HCT116 (cell line): ENCODE measurements at regions not wholly inside any gene's neighbourhood (a gene's known extent, or its start where the extent isn't known, plus 50 kb on each side); places are given as distances from the start of the nearest gene placed in this dataset.

Experiments used
- ATAC-seq: fragments of 200-7000 bp; cut with Tn5 transposase; 2 replicates; pipeline ENCODE4 v1.9.1; 2020; ENCODE audit warnings: mild to moderate bottlenecking, moderate library complexity
- BruUV-seq: library from RNA; stranded (reverse); fragments of 400-500 nt; replicated peaks from 2 replicates; lab custom pipeline; 2021; lab: Mats Ljungman, UMichigan
- CTCF ChIA-PET: fragments of 300-600 bp; sonication (Branson Sonifier 250); formaldehyde crosslinking; loops from one replicate; lab custom pipeline; 2021; ENCODE audit warnings: antibody characterized with exemption; lab: Charles Lee
- POLR2A ChIA-PET: fragments of 300-600, 350-600 bp; sonication (Branson Sonifier 250); formaldehyde crosslinking; loops from one replicate; lab custom pipeline; 2021; ENCODE audit warnings: antibody characterized with exemption; lab: Charles Lee
- RAD21 ChIA-PET, 2 experiments: fragments of 300-600 bp; sonication (Branson Sonifier 250); formaldehyde crosslinking; loops; one replicate each; lab custom pipeline; 2023; ENCODE audit warnings: low total read pairs in 2 of 2; ENCODE audit not compliant: uncharacterized antibody in 2 of 2, unreplicated experiment in 2 of 2, low non-redundant PET in 1 of 2; lab: Charles Lee
- DNase-seq: peaks from one replicate; pipeline ENCODE4 v3.0.0-alpha.2; 2010; ENCODE audit warnings: low read depth, low spot score
- H2AFZ ChIP-seq: fragments of 200-600 bp; shearing (Covaris generic), sonication (generic); 2 replicates; pipeline ENCODE4 v1.6.1; 2017; ENCODE audit warnings: low read depth, mixed run types, mixed read lengths, antibody characterized with exemption, low read length; ENCODE audit not compliant: poor library complexity, severe bottlenecking
- H3K27ac ChIP-seq: 2 replicates; pipeline ENCODE4 v1.5.1; 2012; ENCODE audit warnings: low read depth, low read length
- H3K27me3 ChIP-seq: fragments of 200-600 bp; sonication (generic); 2 replicates; pipeline ENCODE4 v1.6.1; 2016; ENCODE audit warnings: mixed run types, low read length, mixed read lengths; ENCODE audit not compliant: insufficient read depth
- H3K36me3 ChIP-seq, 2 experiments: fragments of 200-500 bp in 1 of 2; fragments of 200-600 bp in 1 of 2; sonication (Bioruptor generic) in 1 of 2; sonication (generic) in 1 of 2; 2 replicates each; pipeline versions ENCODE4 v1.5.1 to v1.6.1; 2014 to 2016; ENCODE audit warnings: low read length in 2 of 2, inconsistent platforms in 1 of 2, mixed read lengths in 1 of 2, mixed run types in 1 of 2; ENCODE audit not compliant: insufficient read depth in 2 of 2, control insufficient read depth in 1 of 2
- H3K4me1 ChIP-seq, 2 experiments: fragments of 200-600 bp in 1 of 2; sonication (generic) in 1 of 2; 2 replicates each; pipeline versions ENCODE4 v1.5.1 to v1.6.1; 2012 to 2017; ENCODE audit warnings: low read length in 2 of 2, inconsistent platforms in 1 of 2, mild to moderate bottlenecking in 1 of 2, mixed read lengths in 1 of 2, mixed run types in 1 of 2, moderate library complexity in 1 of 2; ENCODE audit not compliant: insufficient read depth in 2 of 2, control insufficient read depth in 1 of 2
- H3K4me2 ChIP-seq: fragments of 200-600 bp; sonication (generic); 2 replicates; pipeline ENCODE4 v1.6.1; 2017; ENCODE audit warnings: mixed run types, low read length, mixed read lengths
- H3K4me3 ChIP-seq, 2 experiments: fragments of 200-600 bp in 1 of 2; sonication (generic) in 1 of 2; replicated peaks in 1 of 2; 2 replicates each; pipeline ENCODE4 v1.5.1; 2011 to 2016; ENCODE audit warnings: low read length in 2 of 2, control low read depth in 1 of 2, low read depth in 1 of 2, mild to moderate bottlenecking in 1 of 2, mixed read lengths in 1 of 2, mixed run types in 1 of 2
- H3K79me2 ChIP-seq: fragments of 200-600 bp; sonication (generic); 2 replicates; pipeline ENCODE4 v1.6.1; 2017; ENCODE audit warnings: mild to moderate bottlenecking, mixed run types, low read length, moderate library complexity, mixed read lengths; ENCODE audit not compliant: insufficient read depth
- H3K9ac ChIP-seq: fragments of 200-600 bp; sonication (generic); 2 replicates; pipeline ENCODE4 v1.6.1; 2016; ENCODE audit warnings: low read length, mixed read lengths
- H3K9me2 ChIP-seq: fragments of 200-600 bp; sonication (generic), shearing (Covaris generic); 2 replicates; pipeline ENCODE4 v1.6.1; 2017; ENCODE audit warnings: mixed run types, mild to moderate bottlenecking, moderate library complexity; ENCODE audit not compliant: insufficient read depth
- H3K9me3 ChIP-seq, 2 experiments: fragments of 200-500 bp in 1 of 2; fragments of 200-600 bp in 1 of 2; sonication (Bioruptor generic) in 1 of 2; sonication (generic) in 1 of 2; 2 replicates each; pipeline ENCODE4 v1.6.1; 2014 to 2017; ENCODE audit warnings: low read length in 2 of 2, mixed read lengths in 2 of 2, inconsistent platforms in 1 of 2, low read depth in 1 of 2, mild to moderate bottlenecking in 1 of 2, mixed run types in 1 of 2, moderate library complexity in 1 of 2; ENCODE audit not compliant: control insufficient read depth in 1 of 2, insufficient read depth in 1 of 2
- H4K20me1 ChIP-seq: fragments of 200-600 bp; sonication (generic), shearing (Covaris generic); 2 replicates; pipeline ENCODE4 v1.6.1; 2017; ENCODE audit warnings: mixed run types, mild to moderate bottlenecking, moderate library complexity; ENCODE audit not compliant: insufficient read depth
- ATF3 ChIP-seq: IDR thresholded peaks from 2 replicates; pipeline ENCODE4 v1.6.1; 2012
- CBX3 ChIP-seq: IDR thresholded peaks from 2 replicates; pipeline ENCODE4 v1.6.1; 2012; ENCODE audit warnings: low read depth
- EGR1 ChIP-seq: IDR thresholded peaks from 2 replicates; pipeline ENCODE4 v1.6.1; 2012; ENCODE audit warnings: low read depth
- ELF1 ChIP-seq: IDR thresholded peaks from 2 replicates; pipeline ENCODE4 v1.6.1; 2012; ENCODE audit warnings: low read depth, borderline replicate concordance
- EZH2 ChIP-seq: fragments of 200-600 bp; sonication (generic); IDR thresholded peaks from 2 replicates; pipeline ENCODE4 v1.6.1; 2017; ENCODE audit warnings: antibody characterized with exemption, mixed run types
- EZH2phosphoT487 ChIP-seq: fragments of 200-600 bp; IDR thresholded peaks from 2 replicates; pipeline ENCODE4 v1.6.1; 2018; ENCODE audit warnings: antibody characterized with exemption, borderline replicate concordance
- POLR2A ChIP-seq: IDR thresholded peaks from 2 replicates; pipeline ENCODE4 v1.7.0; 2011; ENCODE audit warnings: borderline replicate concordance; ENCODE audit not compliant: insufficient read depth, insufficient read length; ENCODE audit errors: extremely low read depth
- POLR2AphosphoS5 ChIP-seq: IDR thresholded peaks from 2 replicates; pipeline ENCODE4 v1.6.1; 2011; ENCODE audit warnings: mild to moderate bottlenecking, low read depth, low read length, moderate library complexity
- RAD21 ChIP-seq: IDR thresholded peaks from 2 replicates; pipeline ENCODE4 v1.6.1; 2012; ENCODE audit warnings: low read depth, mild to moderate bottlenecking
- SIN3A ChIP-seq: IDR thresholded peaks from 2 replicates; pipeline ENCODE4 v1.6.1; 2012; ENCODE audit warnings: low read depth
- SP1 ChIP-seq: IDR thresholded peaks from 2 replicates; pipeline ENCODE4 v1.6.1; 2012; ENCODE audit warnings: low read depth
- TCF7L2 ChIP-seq: IDR thresholded peaks from 2 replicates; pipeline ENCODE4 v1.7.0; 2011; ENCODE audit warnings: borderline replicate concordance, inconsistent platforms; ENCODE audit not compliant: insufficient read depth, insufficient read length; ENCODE audit errors: extremely low read depth
- YY1 ChIP-seq: IDR thresholded peaks from 2 replicates; pipeline ENCODE4 v1.6.1; 2011; ENCODE audit warnings: low read length, low read depth, moderate library complexity, mild to moderate bottlenecking; ENCODE audit not compliant: insufficient replicate concordance; ENCODE audit errors: extremely low read depth
- ZBTB33 ChIP-seq: IDR thresholded peaks from 2 replicates; pipeline ENCODE4 v1.6.1; 2011; ENCODE audit warnings: mild to moderate bottlenecking, low read length, moderate library complexity; ENCODE audit not compliant: insufficient replicate concordance; ENCODE audit errors: extremely low read depth
- intact Hi-C: fragments of 100-400 bp; cut with micrococcal nuclease; formaldehyde crosslinking; loops from 2 replicates; pipeline ENCODE4 v1.10.0; 2022
- TF ChIP-seq, protein P1 (sequence below): IDR thresholded peaks from 2 replicates; pipeline ENCODE4 v1.6.1; 2012

DNA sequence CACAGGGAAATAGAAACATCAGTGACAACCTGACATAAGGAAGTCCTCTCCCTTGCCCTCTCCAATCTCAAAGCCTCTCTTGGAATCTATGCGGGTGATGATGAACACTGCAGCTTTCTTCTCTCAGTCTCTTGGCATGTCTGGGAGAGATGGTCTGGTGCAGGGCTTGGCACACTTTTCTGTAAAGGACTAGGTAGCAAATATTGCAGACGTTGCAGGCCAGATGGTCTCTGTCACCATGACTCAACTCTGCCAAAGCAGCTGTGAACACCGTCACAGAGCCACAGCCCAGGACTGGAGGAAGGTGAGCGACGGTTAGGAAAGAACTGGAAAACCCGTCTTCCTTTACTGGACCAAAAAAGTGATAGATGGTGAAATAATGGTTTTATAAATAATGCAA is 591.0 kb upstream of the TMEM132C start:
- intact Hi-C loops: no loop called here
- H2AFZ ChIP-seq: no peak overlapping the region
- no peaks in the 10 kb centered on the region for H3K9me2 ChIP-seq
- no peak overlapping the region for H3K4me3 ChIP-seq
- BruUV-seq: no TSS peak
- H4K20me1 ChIP-seq: no peaks in the 10 kb centered on the region
- H3K36me3 ChIP-seq: no peaks in the 10 kb centered on the region; a peak in 1 of 4 replicates
- ATAC-seq (no peak), DNase-seq (no peak)
- RAD21 ChIA-PET: no interaction called here
- H3K4me1 ChIP-seq: no peaks in the 10 kb centered on the region
- no peaks in the 10 kb centered on the region for H3K79me2 ChIP-seq
- H3K4me2 ChIP-seq: no peak overlapping the region
- no peak overlapping the region for H3K9ac ChIP-seq
- H3K9me3 ChIP-seq: peaks cover 0 to 8% of the 10 kb centered on the region in 2 experiments; a peak in 1 of 4 replicates
- no peak overlapping the region for H3K27ac ChIP-seq
- POLR2A ChIA-PET: no interaction called here
- TF ChIP-seq SIN3A (no peak), ZBTB33 (no peak), EZH2phosphoT487 (no peak), EGR1 (no peak)
- CTCF ChIA-PET: no interaction called here
- no peaks in the 10 kb centered on the region for H3K27me3 ChIP-seq

DNA sequence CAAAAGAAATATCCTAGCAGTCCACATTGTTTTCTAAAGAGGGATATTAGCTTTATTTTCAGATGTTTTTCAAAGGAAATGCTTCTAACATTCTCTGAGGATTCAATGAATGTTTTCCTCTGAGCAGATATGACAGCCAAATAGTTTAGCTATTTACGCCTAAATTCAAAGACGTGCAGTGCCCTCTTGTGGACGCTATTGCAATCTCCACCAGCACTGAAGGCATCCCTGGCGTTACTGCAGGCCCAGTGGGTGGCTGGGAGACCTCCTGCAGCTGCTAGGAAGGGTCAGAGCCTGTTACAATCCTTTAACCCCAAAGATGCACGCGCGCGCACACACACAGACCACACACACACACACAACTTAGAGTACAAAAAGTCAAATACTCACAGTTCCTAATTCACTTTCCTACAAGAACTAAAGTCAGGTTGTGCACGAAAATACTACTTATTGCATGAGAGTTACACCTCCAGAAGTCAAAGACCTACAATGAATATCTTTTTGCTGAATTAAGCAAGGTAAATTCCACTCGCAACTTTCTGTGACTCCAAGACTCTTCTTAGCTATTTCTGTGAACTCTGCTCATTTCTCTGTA is 589.3 kb upstream of the TMEM132C start:
- no peaks in the 10 kb centered on the region for H3K79me2 ChIP-seq
- H3K9ac ChIP-seq: no peak overlapping the region
- H3K4me1 ChIP-seq: no peaks in the 10 kb centered on the region
- intact Hi-C loops: no loop called here
- H2AFZ ChIP-seq: no peak overlapping the region
- ATAC-seq (0 out of 2 replicates have a peak, but pooled peaks have one; percentile 54), DNase-seq (no peak)
- H3K36me3 ChIP-seq: no peaks in the 10 kb centered on the region; a peak in 1 of 4 replicates
- ChIA-PET RAD21 (interaction anchor here in 1 of 2 experiments (0.7 kb wide), 1 partner anchor 392 kb away, joined by 4 read pairs; no protein-coding TSS in a partner anchor), CTCF (interaction anchor here (0.9 kb wide), 1 partner anchor 893 kb away, joined by 4 read pairs; no protein-coding TSS in a partner anchor), POLR2A (no interaction called here)
- H4K20me1 ChIP-seq: no peaks in the 10 kb centered on the region
- H3K9me2 ChIP-seq: no peaks in the 10 kb centered on the region
- BruUV-seq: no TSS peak
- H3K27me3 ChIP-seq: no peaks in the 10 kb centered on the region
- no peak overlapping the region for H3K27ac ChIP-seq
- H3K4me2 ChIP-seq: no peak overlapping the region
- no peak overlapping the region for H3K4me3 ChIP-seq
- H3K9me3 ChIP-seq: peaks cover 0 to 8% of the 10 kb centered on the region in 2 experiments; a peak in 1 of 4 replicates
- TF ChIP-seq POLR2A: no peak
- TF ChIP-seq ATF3: no peak
- TF ChIP-seq RAD21: peak; percentile 39; the same call in 1 of the 2 replicates
- no peak for TF ChIP-seq YY1
- TF ChIP-seq SIN3A: no peak
- TF ChIP-seq, protein P1, sequence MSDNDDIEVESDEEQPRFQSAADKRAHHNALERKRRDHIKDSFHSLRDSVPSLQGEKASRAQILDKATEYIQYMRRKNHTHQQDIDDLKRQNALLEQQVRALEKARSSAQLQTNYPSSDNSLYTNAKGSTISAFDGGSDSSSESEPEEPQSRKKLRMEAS: no peak
- TF ChIP-seq EZH2: no peak
- no peak for TF ChIP-seq POLR2AphosphoS5
- TF ChIP-seq TCF7L2: no peak
- TF ChIP-seq EZH2phosphoT487: no peak
- no peak for TF ChIP-seq ELF1
- no peak for TF ChIP-seq CBX3
- no peak for TF ChIP-seq SP1
